T1000 (cell line): ENCODE measurements at regions not wholly inside any gene's neighbourhood (a gene's known extent, or its start where the extent isn't known, plus 50 kb on each side); places are given as distances from the start of the nearest gene placed in this dataset.
A peak's percentile ranks its signal among the peaks of the same experiment; 100 is the strongest.
"Not testable (repeated sequence)": the region's sequence is repeated elsewhere in the genome, so short reads cannot be mapped to it uniquely, and the experiment has no call there.

ENCODE experiments used
- DNase-seq: peaks from one replicate; lab custom pipeline; 2025; ENCODE audit warnings: mixed read lengths; lab: John Stamatoyannopoulos, UW

DNA sequence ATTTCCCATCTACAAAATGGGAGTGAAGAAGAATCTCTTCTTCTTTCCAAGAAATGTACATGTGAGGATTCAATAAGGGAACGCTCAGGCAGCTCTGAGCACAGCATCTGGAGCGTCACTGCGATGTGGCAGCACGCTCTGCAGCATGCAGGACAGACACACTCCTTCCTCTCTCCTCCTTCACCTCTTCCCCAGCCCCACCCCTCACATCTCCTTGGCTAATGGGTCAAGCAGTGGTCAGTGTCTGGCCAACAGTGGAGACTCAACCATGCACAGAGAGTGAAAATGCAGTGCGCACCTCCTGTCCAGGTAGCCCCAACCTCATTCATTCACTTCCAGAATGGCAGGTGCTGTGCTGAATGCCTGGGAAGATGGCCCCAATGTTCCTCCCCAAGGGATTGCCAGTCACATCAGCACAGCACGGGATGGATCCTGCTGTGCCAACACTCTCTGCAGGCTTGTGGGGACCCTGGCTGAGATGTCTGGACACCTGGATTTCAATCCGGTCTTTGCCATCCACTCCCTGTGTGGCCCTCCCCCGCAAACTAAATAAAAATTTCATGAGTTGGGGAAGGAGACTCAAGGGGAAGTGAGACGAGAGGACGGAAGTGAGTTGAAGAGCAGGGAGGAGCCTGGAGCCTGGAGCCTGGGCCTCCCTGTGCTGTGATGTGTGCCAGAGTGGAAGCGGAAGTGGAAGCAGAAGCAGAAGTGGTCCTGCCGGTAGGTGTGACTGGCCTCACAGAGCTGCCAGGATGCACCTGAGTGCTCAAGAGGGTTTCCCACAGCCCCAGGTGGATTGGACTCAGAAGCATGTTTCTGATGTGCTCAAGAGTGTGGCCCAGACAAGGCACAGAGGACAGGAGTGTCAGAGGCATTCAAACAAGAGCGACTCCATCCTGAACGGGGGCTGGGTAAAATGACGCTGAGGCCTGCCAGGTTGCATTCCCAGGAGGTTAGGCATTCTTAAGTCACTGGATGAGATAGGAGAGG is 163.9 kb downstream of the SMAD6 start:
- no peak for DNase-seq

DNA sequence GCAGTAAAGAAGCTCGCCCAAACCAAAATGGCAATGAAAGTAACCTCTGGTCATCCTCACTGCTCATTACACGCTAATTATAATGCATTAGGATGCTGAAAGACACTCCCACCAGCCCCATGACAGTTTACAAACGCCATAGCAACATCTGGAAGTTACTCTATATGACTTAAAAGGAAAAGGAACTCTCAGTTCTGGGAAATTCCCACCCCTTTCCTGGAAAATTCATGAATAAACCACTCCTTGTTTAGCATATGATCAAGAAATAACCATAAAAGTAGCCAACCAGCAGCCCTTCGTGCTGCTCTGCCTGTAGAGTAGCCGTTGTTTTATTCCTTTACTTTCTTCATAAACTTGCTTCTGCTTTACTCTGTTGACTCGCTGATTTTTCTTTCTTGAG is 164.6 kb downstream of the SMAD6 start:
- no peak for DNase-seq

DNA sequence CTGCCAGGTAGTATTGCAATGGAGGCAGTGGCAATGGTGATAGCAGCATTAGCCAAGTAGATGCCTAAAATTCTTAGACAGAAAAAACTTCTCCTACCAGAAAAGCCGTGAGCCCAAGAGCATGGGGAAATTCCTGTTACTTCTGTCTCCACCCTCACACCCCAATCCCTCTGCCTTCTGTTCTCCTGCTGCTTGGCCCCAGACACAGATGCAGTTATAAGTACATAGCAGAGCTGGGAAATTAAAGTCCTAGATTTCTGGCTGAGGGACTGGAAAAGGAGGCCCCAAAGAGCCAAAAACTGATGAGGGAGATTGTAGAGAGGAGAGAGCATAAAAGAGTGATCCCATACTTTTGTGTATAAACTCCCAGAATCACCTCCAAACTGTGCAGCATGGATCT is 166.9 kb downstream of the SMAD6 start:
- DNase-seq, result no peak

DNA sequence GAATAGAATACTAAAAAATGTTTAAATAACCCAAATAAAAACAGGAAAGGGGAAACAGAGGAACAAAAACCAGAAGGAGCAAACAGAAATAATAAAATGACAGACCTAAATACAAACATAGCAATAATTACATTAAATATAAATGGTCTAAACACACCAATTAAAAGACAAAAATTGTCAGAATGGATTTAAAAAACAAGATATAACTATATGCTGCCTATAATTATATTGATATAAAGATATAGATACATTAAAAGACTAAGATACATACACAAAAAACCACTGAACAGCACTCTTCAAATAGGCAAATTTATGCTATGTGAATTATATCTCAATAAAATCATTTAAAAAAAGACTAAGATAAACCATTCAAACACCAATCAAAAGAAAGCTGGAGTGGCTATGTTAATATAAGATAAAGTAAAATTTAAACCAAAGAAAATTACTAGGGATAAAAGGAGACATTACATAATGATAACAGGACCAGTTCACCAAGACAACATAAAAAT is 168.9 kb downstream of the SMAD6 start:
- no peak for DNase-seq

DNA sequence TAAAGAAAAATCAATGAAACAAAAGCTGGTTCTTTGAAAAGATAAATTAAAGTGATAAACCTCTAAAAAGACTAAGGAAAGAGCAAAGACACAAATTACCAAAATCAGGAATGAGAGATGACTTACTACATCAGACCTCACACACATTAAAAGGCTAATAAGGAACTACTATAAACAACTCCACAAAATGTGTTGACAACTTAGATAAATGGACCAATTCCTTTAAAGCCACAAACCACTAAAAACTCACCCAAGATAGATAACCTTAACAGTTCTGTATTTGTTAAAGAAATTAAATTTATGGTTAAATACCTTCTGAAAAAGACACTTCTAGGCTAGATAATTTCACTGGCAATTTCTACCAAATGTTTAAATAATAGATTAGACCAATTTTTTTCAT is 170.4 kb downstream of the SMAD6 start:
- no peak for DNase-seq

DNA sequence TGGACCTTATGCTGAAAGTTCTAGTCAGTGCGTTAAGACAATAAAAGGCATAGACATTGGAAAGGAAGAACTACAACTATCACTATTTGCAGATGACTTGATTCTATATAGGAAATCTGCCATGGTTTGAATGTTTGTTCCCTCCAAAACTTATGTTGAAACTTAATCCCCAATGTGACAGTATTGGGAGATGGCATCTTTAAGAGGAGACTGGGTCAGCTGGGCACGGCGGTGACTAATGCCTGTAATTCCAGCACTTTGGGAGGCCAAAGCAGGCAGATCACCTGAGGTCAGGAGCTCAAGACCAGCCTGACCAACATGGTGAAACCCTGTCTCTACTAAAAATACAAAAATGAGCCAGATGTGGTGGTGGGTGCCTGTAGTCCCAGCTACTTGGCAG is 171.3 kb downstream of the SMAD6 start:
- not testable (repeated sequence) for DNase-seq

DNA sequence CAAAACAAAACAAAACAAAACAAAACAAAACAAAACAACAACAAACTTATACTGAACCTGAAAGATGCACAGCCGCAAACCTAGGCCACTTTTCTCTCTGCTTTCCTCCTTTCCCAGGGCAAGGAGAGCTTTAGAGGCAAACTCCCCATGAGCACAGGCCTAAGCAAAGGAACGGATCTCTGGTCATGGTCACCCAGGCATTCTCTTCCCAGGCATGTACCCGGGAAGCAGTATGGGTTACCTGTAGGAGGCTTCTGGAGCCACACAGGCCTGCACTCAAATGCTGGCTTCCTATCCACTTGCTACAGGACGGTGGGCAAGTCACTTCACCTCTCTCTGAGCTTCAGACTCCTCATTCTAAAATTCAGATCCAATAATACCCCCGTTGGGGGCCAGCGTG is 171.8 kb downstream of the SMAD6 start:
- no peak for DNase-seq

DNA sequence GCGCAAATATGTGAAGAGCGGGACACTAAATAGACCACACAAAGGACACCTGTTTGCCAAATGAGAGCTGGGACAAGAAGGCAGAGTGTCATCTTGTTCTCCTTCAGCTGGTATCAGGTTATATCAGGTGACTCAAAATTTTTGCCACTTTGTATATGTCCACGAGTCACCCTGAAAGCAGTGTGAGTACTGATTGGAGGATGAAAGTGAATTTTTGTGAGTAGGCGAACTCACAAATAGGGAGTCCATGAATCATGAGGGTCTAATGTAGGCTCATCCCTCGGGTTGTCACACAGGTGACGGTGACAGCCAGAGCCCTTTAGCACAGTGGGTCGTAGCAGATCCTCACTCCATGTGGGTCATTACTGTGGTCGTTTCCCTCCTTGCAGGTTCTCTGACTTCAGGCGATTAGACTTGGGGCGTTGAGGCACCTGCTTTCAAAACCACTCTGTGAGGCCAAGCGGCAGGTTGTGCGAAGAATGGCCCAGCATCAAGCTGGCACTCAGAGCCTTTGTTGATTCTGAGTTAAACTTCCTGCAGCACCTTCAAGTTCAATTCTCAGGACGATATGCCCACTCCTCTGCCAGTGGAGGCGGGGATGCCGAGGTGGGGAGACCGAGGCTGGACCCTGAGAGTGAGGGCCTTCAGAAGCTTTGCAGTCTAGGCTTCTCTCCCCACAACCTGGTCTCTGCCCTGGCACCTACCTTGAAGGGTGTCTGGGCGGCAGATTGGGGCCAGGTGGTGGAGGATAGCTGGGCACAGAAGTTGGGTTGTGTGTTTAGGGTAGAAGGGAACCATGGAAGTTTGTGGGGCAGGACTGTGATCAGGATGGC is 173.8 kb downstream of the SMAD6 start:
- no peak for DNase-seq

DNA sequence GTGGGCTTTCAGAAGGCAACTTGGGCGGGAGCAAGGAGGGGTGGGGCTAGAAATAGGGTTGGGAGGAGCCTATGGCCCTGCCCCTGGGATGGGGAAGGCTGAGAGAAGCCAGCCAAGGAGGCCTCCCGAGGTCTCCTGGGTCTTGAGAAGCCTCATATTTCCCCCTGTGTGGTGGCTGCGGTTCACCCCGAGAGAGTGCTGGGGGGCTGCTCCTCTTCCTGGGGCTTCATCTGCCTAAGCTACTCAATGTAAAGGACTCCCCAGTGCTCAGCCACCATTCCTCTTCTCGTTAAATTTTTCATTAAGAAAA is 174.3 kb downstream of the SMAD6 start:
- DNase-seq, result no peak

DNA sequence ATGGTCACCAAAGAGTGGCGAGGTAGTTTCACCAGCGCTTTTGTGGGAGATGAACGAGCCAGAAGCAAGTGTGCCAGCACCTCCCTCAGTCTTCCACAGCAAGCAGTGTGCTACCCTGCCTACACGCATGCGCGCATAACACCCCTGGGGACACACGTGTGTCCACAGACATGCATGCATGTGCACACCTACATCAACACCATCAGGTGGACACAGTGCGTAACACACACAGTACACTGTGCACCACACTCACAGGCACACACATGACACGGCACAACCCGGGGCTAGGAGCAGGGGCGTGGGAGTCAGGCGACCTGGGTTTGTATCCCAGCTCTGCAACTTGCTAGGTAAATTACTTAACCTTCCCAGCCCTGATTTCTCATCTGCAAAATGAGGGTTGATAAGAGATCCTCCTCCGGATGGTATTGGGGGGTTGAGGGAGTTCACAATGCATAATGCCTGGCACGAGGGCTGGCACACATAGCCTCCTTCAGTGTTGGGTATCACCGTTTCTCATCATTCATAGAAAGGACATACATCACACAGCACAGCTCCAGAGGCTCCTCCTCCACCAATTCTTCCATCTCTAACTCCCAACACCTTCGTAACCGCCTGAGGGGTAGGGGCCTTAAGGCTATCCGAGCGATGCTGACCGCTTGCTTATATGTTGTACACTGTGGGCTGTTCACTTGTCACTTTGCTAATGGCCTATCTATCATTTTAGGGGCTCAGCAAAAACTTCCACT is 174.9 kb downstream of the SMAD6 start:
- DNase-seq, result no peak

DNA sequence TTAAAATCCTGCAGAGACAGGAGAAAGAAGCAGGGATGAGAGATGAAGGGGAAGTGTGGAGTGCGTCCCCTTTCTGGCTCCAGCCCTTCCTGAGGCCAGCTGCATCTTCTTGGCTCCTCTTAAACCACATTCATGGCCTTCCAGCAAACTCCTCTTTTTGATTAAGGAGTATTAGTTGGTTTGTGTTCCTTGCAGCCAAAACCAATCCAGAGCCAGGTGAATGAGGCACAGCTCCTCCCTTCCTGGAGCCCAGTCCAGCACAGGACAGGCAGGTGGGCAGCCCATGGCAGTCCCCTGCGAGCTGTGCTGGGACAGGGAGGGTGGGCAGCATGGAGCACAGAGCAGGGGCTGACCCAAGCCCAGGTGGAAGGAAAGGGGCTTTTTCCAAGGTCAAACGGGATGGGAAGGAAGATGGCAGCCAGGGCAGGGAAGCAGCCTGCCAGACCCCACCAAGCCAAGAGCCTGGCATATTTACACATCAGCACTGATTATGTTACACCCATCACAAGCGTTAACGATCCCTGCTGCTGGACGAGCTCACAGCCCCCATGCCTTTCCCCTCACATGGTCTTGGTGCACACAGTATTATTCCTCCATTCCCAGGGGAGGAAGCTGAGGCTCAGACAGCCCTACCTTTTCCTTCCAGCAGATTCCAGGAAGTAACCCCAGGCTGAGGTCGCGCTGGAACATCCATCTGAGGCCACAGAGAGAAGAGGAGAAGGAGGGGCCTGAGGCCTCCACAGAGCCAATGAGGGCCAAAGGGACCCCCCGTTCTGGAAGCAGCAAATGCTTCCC is 175.6 kb downstream of the SMAD6 start:
- no peak for DNase-seq

DNA sequence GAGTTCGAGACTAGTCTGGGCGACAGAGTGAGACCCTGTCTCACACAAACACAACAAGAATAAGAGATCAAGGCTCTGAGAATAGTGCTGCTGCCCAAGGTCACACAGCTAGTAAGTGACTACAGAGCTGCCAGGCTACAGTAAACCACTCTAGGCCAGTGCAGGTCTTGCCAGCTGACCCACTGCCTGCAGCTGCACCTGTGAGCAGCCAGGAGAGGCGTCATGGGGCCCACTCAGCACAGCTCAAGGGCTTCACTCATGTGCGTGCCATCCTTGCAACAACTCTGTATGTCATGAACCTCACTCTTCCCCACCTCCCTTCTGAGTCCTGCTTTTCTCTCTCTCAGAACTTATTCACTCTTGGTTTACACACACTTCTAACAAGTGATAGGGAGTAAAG is 176.7 kb downstream of the SMAD6 start:
- DNase-seq, result no peak

DNA sequence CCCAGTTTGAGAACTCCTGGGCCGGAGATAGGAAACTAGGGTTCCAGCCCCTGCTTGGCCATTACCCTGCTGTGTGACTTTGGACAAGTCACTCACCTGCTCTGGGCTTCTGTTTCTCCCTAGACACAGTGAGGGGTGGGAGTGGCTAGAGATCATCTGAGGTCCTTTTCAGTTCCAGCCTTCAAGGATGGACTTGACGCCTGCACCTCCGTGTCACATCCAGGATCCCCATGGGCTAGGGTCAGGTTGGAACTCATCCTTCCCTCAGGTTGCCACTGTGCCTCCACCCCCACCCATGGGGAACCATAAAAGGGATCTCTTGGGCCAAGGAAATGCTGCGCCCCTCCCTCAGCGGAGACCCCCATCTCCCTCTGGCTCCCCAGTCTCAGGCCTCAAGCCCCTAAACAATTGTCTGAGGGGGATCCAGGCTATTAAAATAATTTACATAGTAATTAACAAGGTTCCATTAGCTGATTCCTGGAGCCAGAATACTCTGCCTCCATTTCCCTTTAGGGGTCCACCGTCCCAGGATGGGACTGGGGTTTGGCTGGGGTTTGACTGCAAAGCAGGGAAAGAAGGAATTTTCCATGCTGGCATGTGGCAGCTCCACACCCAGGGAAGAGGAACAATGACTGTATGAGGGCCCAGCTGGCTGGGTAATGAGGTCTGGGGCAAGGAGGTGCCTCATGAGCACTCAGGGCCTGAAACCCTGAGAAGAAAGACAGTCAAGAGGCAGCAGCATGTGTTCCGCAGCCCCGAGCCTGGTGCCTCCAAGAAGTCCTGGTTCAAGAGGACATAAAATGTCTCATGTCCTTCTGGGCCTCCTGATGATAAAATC is 177.7 kb downstream of the SMAD6 start:
- no peak for DNase-seq

DNA sequence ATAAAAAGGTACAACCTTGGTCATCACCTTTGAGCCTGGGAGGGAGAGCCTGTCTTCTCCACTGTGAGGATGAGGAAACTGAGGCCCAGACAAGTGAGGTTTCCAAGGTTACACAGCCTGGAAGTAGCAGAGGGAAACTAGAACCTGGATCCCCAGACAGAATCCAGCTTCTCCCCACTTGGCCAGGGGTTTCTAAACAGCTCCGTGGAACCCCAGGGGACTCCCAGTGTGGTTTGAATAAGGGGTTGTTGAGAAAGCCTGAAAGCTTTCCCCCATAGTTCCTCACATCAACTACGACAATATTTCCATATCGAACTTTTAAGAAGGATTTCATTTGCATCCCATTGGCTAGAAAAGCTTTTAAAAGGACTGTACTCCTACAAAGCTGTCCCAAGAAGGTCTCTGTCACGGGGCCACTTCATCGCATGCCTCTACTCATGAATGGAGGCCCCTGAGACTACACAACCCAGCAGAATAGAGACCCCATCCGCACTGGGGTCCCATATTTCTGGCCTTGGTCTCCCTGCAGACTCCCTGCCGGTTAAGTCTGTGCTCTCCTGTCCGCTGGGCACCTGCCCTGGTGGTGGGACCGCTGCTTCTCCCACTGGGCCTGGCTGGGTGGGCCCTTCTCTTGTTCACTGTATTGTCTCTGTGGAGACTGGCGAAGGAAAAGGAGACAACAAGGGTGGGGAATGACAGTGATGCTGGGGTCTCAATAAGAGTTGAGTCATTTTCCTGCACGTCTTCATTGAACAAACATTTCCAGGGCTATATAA is 178.5 kb downstream of the SMAD6 start:
- no peak for DNase-seq

DNA sequence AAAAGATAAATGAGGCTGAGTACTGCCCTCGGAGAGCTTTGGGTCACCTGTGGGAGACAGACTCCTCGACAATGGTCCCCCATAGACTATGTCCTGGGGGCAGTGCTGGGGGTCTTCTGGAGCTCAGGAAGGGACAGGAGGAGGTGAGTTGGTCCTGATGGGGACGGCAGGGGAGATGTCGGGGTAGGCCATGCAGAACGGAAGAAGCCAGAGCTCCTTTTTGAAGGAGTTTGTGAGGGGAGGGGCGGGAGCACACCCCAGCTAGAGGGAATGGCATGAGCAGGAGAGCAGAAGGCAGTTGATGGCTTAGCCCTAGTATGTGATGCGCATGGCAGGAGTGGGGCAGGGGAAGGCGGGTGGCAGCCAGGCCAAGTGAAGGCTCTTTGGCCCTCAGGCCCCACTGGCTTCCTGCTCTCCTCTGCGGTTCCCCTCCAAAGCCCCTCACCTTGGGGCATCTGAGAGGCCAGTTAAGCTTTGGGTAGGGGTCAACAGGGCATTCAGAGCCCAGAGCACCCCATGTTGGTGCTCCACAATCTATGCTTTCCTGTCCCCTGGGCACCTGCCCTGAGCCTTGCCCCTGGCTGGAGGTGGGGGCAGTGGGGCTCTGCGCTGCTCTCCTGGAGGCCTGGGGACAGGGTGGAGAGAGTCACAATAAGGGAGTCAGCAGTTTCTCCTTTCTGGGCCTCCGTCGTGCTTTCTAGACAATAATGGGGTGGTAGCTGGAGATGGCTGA is 179.3 kb downstream of the SMAD6 start:
- no peak for DNase-seq

DNA sequence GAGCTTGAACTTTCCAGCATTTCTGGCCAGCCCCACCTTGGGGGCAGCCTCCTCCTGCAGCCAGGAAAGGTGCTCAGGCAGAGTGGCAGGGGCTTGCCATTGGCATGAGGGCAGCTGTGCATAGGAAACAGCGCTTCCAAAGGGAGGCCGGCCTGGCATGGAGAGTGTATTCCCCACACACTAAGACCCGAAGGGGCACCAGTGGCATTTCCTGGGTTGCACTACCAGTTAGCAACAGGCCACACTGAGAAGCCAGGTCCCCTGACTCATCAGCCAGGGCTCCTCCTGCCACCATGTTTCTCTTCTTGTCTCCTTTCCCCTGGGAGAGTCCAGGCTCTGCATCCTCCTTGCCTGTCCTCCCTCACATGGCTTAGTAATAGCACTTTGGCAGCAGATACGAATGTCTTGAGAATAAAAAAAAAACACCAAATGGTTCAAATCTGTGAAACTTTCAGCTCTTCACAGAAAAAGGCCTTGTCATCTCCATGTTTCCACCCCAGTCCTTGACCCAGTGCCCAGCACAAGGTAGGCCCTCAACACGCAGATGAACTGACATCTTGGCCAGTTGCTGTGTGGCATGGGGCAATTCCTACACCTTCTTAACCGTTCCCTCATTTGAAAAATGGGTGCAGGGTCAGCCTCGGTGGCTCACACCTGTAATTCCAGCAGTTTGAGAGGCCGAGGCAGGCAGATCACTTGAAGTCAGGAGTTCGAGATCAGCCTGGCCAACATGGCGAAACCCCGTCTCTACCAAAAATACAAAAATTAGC is 180.4 kb downstream of the SMAD6 start:
- DNase-seq, result peak; percentile 26

DNA sequence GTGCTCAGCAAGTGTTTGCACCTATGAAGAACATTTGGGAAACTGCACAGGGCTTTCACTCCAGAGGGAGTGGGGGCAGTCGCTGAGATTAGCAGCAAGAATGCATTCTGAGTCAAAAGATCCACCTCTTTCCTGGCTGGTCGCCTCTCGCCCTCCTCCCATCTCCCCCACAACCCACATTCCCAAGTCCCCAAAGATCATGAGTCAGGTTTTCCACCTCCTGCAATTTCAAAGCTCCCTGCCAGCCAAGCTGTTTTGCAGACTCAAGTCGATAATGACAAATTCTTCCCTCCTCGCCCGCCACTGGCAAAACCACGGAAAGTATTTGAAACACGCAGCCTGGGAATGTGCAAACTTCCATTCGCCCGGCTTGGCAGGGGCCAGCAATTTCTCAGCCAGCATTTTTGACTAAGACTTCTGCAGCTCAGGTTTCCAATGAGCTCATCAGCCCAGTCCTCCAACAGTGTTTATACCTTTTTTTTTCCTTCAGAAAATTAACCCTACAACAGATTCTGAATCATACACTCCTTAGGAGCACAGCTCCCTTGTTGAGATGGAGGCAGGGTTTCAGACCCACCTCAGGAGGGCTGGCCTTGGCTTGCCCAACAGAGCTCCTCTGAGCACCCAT is 181.4 kb downstream of the SMAD6 start:
- DNase-seq, result peak; percentile 98
